A673 (cell line): ENCODE measurements at regions not wholly inside any gene's neighbourhood (a gene's known extent, or its start where the extent isn't known, plus 50 kb on each side); places are given as distances from the start of the nearest gene placed in this dataset.
A peak's percentile ranks its signal among the peaks of the same experiment; 100 is the strongest.
"Not testable (repeated sequence)": the region's sequence is repeated elsewhere in the genome, so short reads cannot be mapped to it uniquely, and the experiment has no call there.

ENCODE experiments used
- BruUV-seq: library from RNA; stranded (reverse); fragments of 400-500 nt; replicated peaks from 2 replicates; lab custom pipeline; 2021; lab: Mats Ljungman, UMichigan
- CTCF ChIA-PET: fragments of 300-600 bp; sonication (Branson Sonifier 250); formaldehyde crosslinking; loops from one replicate; lab custom pipeline; 2022; ENCODE audit warnings: antibody characterized with exemption; lab: Charles Lee
- POLR2A ChIA-PET: fragments of 300-600 bp; sonication (Branson Sonifier 250); formaldehyde crosslinking; loops from one replicate; lab custom pipeline; 2022; ENCODE audit warnings: antibody characterized with exemption; ENCODE audit not compliant: low non-redundant PET; lab: Charles Lee
- DNase-seq: peaks from one replicate; pipeline ENCODE4 v3.0.0-alpha.2; 2015; ENCODE audit warnings: low spot score
- H3K27ac ChIP-seq: fragments of 200-600 bp; sonication (generic); 2 replicates; pipeline ENCODE4 v1.5.1; 2016; ENCODE audit warnings: mixed run types, low read depth, mild to moderate bottlenecking, mixed read lengths, antibody characterized with exemption, low read length; ENCODE audit not compliant: poor library complexity, severe bottlenecking
- H3K27me3 ChIP-seq: fragments of 200-600 bp; sonication (generic); replicated peaks from 2 replicates; pipeline ENCODE4 v1.6.1; 2017; ENCODE audit warnings: mixed run types, low read depth, mild to moderate bottlenecking, mixed read lengths, antibody characterized with exemption, low read length; ENCODE audit not compliant: insufficient read depth, poor library complexity
- H3K36me3 ChIP-seq: fragments of 200-600 bp; sonication (generic); 2 replicates; pipeline ENCODE4 v1.6.1; 2016; ENCODE audit warnings: mixed run types, mild to moderate bottlenecking, mixed read lengths, antibody characterized with exemption, low read length; ENCODE audit not compliant: insufficient read depth, poor library complexity, severe bottlenecking
- H3K4me1 ChIP-seq: fragments of 200-600 bp; sonication (generic); 2 replicates; pipeline ENCODE4 v1.6.1; 2017; ENCODE audit warnings: mixed run types, mild to moderate bottlenecking, mixed read lengths, antibody characterized with exemption, low read length; ENCODE audit not compliant: insufficient read depth, poor library complexity, severe bottlenecking
- H3K4me3 ChIP-seq: fragments of 200-600 bp; sonication (generic); 2 replicates; pipeline ENCODE4 v1.5.1; 2016; ENCODE audit warnings: low read depth, mixed run types, mild to moderate bottlenecking, mixed read lengths, low read length; ENCODE audit not compliant: poor library complexity, severe bottlenecking
- H3K9me3 ChIP-seq: fragments of 200-600 bp; sonication (generic); 2 replicates; pipeline ENCODE4 v1.6.1; 2016; ENCODE audit warnings: mixed run types, low read depth, mild to moderate bottlenecking, mixed read lengths, antibody characterized with exemption, low read length; ENCODE audit not compliant: poor library complexity, severe bottlenecking
- EZH2 ChIP-seq: fragments of 200-600 bp; sonication (generic); IDR thresholded peaks from 2 replicates; pipeline ENCODE4 v1.6.1; 2017; ENCODE audit warnings: borderline replicate concordance, low read depth, mild to moderate bottlenecking, mixed read lengths, antibody characterized with exemption, low read length; ENCODE audit not compliant: poor library complexity, severe bottlenecking
- intact Hi-C: fragments of 100-400 bp; cut with micrococcal nuclease; formaldehyde crosslinking; loops from one replicate; pipeline ENCODE4 v1.10.0; 2022; ENCODE audit not compliant: unreplicated experiment
- TF ChIP-seq, protein P1 (sequence below): fragments of 300-800, 200-600 bp; sonication (generic); conservative IDR thresholded peaks from 2 replicates; pipeline ENCODE4 v1.5.1; 2017; ENCODE audit warnings: low read depth, mild to moderate bottlenecking, antibody characterized with exemption, low read length, moderate library complexity, mixed read lengths

DNA sequence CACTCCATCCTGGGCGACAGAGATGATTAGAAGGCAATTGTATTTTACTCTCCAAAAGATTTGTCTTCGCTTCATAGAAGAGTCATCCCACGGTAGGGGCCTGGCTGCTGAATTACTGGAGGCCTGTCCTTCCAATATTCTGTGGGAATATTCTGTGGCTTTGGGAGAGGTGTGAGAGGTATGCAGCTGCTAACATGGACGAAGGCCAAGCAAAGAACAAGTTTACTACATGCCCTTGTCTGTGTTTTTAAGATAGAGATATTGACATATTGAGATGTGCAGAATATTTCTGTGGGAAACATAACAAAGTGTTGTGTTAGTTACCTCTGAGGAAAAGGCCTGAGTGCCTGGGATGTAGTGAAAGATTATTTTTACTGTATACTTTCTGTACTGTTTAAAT lies 71.8 kb upstream of the SMIM15 start:
- no peak overlapping the region for H3K4me3 ChIP-seq
- H3K27me3 ChIP-seq, result no peaks in the 10 kb centered on the region
- H3K4me1 ChIP-seq, result no peaks in the 10 kb centered on the region
- H3K9me3 ChIP-seq, result no peaks in the 10 kb centered on the region
- DNase-seq, result no peak
- ChIA-PET CTCF (no interaction called here), POLR2A (no interaction called here)
- H3K36me3 ChIP-seq, result no peaks in the 10 kb centered on the region
- no peak overlapping the region for H3K27ac ChIP-seq
- intact Hi-C loops, result no loop called here
- BruUV-seq, result no TSS peak
- TF ChIP-seq, protein P1, sequence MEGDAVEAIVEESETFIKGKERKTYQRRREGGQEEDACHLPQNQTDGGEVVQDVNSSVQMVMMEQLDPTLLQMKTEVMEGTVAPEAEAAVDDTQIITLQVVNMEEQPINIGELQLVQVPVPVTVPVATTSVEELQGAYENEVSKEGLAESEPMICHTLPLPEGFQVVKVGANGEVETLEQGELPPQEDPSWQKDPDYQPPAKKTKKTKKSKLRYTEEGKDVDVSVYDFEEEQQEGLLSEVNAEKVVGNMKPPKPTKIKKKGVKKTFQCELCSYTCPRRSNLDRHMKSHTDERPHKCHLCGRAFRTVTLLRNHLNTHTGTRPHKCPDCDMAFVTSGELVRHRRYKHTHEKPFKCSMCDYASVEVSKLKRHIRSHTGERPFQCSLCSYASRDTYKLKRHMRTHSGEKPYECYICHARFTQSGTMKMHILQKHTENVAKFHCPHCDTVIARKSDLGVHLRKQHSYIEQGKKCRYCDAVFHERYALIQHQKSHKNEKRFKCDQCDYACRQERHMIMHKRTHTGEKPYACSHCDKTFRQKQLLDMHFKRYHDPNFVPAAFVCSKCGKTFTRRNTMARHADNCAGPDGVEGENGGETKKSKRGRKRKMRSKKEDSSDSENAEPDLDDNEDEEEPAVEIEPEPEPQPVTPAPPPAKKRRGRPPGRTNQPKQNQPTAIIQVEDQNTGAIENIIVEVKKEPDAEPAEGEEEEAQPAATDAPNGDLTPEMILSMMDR, result no peak
- no peak for TF ChIP-seq EZH2

DNA sequence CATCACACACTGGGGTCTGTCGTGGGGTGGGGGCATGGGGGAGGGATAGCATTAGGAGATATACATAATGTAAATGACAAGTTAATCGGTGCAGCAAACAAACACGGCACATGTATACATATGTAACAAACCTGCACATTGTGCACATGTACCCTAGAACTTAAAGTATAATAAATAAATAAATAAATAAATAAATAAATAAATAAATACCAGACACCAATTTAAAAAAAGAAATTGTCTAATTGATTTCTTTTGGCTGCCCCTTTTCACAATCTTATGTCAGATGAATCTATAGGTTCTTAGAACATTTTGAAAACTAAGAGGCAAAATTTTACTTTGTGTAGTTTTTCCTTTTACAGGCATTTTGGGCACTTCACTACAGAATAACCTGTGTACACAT lies 74.4 kb upstream of the SMIM15 start:
- H3K9me3 ChIP-seq, BruUV-seq, POLR2A ChIA-PET, H3K4me1 ChIP-seq, H3K27ac ChIP-seq, DNase-seq, H3K27me3 ChIP-seq, H3K36me3 ChIP-seq, H3K4me3 ChIP-seq, intact Hi-C loops, CTCF ChIA-PET: not testable (repeated sequence)

DNA sequence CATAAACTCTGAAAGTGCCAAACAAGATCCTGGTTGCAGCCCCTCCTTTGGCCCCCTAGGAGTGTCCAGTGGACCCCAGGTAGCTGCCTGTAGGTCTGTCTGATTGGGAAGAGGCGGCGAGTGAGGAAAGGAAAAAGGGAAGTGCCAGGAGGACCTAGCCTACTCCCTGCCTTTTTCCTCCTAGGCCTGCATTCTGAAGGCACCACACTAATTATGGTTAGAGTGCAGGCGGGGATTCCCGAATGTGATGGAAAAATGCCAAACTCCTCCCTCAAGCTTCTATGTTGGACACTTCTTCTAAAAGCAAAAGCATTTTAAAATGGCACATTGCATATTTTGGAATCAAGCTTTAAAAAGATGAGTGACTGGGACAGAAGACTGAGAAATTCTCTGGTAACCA lies 83.2 kb upstream of the SMIM15 start:
- Histone ChIP-seq H3K4me3 (no peak overlapping the region), H3K4me1 (peaks cover 10% of the 10 kb centered on the region), H3K27me3 (no peaks in the 10 kb centered on the region), H3K27ac (no peak overlapping the region), H3K9me3 (no peaks in the 10 kb centered on the region), H3K36me3 (no peaks in the 10 kb centered on the region)
- intact Hi-C loops, result no loop called here
- no TSS peak for BruUV-seq
- peak; percentile 74 for DNase-seq
- CTCF ChIA-PET, result no interaction called here
- TF ChIP-seq, protein P1, result no peak
- no peak for TF ChIP-seq EZH2
- POLR2A ChIA-PET, result no interaction called here

DNA sequence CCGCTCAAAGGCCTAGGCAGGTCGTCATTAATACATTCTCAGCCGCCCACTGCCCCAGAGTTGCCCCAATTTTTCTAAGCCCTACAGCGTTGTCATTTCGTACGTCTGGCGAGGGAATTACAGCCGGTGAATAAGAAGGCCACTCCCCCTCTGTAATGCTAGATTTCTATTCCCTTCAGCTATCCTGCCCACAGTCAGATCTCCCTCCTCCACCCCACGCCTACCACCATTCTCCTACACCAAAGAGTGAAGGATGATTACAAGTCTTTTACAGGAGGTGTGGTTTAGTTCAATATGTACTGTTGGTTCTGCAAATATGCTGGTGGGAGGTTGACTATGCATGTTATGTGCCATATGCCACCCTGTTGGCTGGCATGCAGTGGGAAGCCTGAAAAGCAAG lies 83.7 kb upstream of the SMIM15 start:
- Histone ChIP-seq H3K27ac (no peak overlapping the region), H3K27me3 (no peaks in the 10 kb centered on the region), H3K9me3 (no peaks in the 10 kb centered on the region), H3K4me1 (peaks cover 10% of the 10 kb centered on the region), H3K36me3 (no peaks in the 10 kb centered on the region), H3K4me3 (no peak overlapping the region)
- DNase-seq, result peak; percentile 52
- intact Hi-C loops, result no loop called here
- ChIA-PET CTCF (interaction anchor here (0.6 kb wide), 1 partner anchor 10 kb away, joined by 3 read pairs; no protein-coding TSS in a partner anchor), POLR2A (no interaction called here)
- TF ChIP-seq, protein P1, result no peak
- no peak for TF ChIP-seq EZH2
- no TSS peak for BruUV-seq
